ENCODE measurements at regions not wholly inside any gene's neighbourhood (a gene's known extent, or its start where the extent isn't known, plus 50 kb on each side); places are given as distances from the start of the nearest gene placed in this dataset.

- TF ChIP-seq, protein P1, sequence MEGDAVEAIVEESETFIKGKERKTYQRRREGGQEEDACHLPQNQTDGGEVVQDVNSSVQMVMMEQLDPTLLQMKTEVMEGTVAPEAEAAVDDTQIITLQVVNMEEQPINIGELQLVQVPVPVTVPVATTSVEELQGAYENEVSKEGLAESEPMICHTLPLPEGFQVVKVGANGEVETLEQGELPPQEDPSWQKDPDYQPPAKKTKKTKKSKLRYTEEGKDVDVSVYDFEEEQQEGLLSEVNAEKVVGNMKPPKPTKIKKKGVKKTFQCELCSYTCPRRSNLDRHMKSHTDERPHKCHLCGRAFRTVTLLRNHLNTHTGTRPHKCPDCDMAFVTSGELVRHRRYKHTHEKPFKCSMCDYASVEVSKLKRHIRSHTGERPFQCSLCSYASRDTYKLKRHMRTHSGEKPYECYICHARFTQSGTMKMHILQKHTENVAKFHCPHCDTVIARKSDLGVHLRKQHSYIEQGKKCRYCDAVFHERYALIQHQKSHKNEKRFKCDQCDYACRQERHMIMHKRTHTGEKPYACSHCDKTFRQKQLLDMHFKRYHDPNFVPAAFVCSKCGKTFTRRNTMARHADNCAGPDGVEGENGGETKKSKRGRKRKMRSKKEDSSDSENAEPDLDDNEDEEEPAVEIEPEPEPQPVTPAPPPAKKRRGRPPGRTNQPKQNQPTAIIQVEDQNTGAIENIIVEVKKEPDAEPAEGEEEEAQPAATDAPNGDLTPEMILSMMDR (IDR thresholded peaks at IDR 0.05; ENCODE audit: insufficient read depth, low read length, poor library complexity, severe bottlenecking), result no peak
- TF ChIP-seq EZH2phosphoT487 (conservative IDR thresholded peaks at IDR 0.05; ENCODE audit: low read length), result no peak
These were observed 577.3 kb upstream of the TLE4 start for GRCh38 chr9:78994471-78994870.
